ENCODE measurements at regions not wholly inside any gene's neighbourhood (a gene's known extent, or its start where the extent isn't known, plus 50 kb on each side); places are given as distances from the start of the nearest gene placed in this dataset.

GRCh38 chr2:65722028-65722778 is 289.8 kb upstream of the SPRED2 start:
- no peak for DNase-seq

- DNase-seq = no peak
Observed at GRCh38 chr2:65716698-65717097, 284.3 kb upstream of the SPRED2 start.

DNA sequence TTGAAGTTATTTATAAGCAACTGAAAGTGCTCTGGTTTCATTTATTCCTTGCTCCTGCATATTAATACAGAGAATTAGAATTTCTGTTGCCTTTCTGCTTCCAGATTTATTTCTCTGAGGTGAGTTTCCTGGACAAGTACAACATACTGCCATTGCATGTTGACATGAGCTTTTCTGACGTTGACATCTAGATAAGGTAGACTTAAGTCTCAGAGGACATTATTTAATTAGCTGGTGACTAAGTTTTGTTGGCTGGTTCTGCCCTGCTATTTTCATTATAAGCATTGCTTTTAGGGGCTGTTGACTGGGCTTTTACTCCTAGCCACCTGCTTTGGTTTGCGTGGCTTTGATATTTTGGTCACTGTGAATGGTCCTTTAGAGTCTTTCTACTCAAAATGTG is 282.9 kb upstream of the SPRED2 start:
- DNase-seq = no peak

- DNase-seq = no peak
Observed at GRCh38 chr2:65714866-65715265, 282.5 kb upstream of the SPRED2 start.

- no peak for DNase-seq
Observed at GRCh38 chr2:65711863-65712262, 279.5 kb upstream of the SPRED2 start.

DNA sequence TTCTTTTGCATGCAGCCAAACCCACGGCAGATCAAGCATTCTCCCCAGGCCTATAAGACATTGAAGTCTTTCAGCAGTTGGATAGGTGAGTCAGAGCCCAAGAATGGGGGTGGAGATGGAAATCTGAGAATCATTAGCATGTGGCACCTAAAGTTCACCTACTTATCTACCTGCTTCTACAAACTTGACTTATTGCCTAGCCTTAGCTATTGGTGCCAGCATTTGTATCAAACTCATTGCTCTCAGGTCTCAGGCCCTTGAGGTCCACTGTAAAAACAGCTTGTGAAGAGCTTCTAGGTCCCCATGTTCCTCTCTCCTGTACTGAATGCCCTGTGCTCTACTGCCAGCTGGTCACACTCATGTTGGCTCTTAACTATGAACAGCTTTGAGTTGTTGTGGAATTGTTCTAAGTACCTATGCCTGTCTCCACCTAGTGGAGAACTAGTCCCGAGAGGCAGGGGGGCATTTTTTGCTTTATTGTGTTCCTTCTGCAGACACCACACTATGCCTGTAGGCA is 278.4 kb upstream of the SPRED2 start:
- no peak for DNase-seq

GRCh38 chr2:65710356-65710755 is 278.0 kb upstream of the SPRED2 start:
- DNase-seq = no peak

- no peak for DNase-seq
Observed at GRCh38 chr2:65708086-65708485, 275.7 kb upstream of the SPRED2 start.

GRCh38 chr2:65706411-65706810 is 274.0 kb upstream of the SPRED2 start:
- DNase-seq = no peak

- no peak for DNase-seq
Observed at GRCh38 chr2:65701191-65701590, 268.8 kb upstream of the SPRED2 start.

- DNase-seq = no peak
Observed at GRCh38 chr2:65700720-65701119, 268.3 kb upstream of the SPRED2 start.

DNA sequence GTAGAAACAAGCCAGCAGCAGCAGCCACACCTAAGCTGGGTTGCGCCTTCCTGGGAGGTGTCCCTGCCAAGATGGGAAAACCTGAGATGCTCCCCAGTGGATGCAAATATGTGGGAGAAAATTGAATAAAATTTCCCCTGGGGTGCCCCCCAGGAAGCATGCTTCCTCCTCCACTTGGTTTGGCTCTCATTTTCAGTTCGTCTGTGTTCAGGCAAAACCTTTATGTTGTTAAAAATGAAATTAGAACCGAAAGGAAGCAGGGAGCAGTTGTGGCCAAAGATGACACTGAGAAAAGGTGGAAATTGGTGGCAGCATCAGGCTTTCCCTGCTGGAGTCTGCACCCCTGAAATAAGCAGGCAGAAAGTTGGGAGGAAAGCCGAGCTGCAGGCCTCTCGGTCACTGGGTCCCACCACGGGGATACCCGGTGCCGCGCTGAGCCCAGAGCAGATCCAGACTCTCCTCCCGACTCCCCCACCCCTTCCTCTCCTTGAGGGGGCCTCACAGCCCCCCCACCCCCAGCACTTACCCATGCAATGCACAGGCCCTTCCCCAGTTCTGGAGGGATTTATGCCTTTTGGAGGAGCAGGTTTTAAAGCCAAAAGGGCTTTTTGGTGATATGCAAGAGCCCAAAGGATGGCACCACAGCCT is 267.7 kb upstream of the SPRED2 start:
- DNase-seq = no peak

GRCh38 chr2:65691816-65692215 is 259.4 kb upstream of the SPRED2 start:
- no peak for DNase-seq

- DNase-seq = no peak
Observed at GRCh38 chr2:65688141-65688886, 255.9 kb upstream of the SPRED2 start.

DNA sequence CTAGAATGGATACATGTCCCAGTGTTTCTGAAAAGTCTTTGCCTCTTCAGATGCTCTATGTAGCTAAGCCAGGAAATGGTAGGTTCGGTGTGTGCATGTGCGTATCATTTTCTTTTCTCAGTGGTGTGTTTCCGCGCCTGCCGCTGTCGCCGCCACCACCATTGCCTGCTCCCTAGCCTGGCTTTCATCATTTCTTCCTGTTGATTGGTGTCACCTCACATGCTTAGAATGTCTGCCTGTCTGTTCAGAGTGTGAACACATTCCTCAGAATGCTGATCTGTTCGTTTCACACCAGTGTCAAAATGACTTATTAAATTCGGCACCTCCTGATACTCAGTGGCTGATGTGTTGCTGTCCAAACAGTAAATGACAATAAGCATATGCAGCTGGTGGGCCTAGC is 255.2 kb upstream of the SPRED2 start:
- DNase-seq = no peak

DNA sequence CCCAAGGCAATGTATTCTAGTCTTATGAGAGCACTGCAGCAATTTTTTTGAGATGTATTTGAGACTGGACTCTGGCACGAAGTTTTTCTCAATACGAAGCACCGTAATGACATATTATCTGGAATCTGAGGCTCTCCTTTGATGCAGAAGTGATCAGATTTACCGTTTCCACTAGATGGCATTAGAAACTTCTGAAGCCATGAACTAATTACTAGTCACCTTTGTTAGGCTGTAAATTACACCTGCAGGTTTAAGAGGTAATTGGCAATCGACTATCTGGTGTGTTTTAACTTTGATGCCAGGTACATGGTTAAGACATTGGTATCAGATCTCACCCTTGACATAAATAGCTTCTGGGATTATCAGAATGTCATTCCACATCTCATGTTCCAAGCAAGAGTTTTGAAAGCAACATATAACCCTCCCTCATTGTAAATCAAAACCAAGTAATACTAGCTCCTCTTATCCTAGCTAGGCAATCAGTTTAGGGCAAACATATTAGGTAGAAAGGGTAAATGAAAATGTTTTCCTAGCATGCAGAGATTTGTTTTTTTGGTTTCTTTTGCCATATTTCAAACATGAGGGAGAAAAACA is 254.6 kb upstream of the SPRED2 start:
- DNase-seq = no peak

- DNase-seq = no peak
Observed at GRCh38 chr2:65681503-65681902, 249.1 kb upstream of the SPRED2 start.

DNA sequence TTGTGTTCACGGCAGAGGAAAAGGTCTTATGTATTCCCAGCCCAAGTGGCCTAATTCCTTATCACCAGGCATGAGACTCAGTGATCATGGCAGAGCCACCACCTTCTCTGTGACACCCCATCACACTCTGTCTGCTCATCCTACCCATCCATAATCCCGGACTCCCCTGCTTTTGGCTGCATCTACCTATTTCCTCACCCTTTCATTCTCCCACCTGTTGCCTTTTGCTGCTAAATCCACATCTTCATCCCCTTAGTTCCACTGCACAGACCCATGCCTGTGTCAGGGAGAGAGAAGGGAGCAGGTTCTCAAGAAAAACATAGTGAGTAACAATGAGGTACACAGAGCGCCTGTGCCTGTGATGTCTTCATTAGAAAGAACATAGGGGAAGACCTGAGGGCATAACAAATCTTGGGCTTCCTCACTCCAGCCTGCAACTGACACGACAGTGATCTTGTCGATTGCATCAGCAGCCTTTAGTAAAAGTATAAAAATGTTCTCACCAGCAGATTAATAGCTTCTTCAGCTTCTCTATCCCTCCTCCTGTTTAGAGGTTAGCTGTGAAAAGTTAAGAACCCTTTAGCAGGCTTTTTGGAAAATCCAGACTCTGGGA is 246.5 kb upstream of the SPRED2 start:
- no peak for DNase-seq

DNA sequence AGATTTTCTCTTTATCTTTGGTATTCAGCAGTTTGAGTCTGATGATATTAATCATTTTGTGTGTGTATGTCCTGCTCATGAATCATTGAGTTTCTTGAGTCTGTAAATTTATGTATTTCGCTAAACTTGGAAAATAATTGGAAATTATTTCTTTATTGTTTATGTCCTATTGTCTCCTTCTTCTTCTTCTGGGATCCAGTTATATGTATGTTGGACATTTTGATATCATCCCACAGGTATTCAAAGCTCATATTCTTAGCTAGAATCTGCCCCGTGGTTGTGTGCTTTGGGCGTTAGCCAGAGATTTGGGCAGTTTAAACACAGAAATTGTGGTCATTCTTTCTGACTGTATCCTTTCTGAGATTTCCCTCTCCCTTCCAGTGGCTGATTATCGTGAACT is 243.0 kb upstream of the SPRED2 start:
- no peak for DNase-seq

DNA sequence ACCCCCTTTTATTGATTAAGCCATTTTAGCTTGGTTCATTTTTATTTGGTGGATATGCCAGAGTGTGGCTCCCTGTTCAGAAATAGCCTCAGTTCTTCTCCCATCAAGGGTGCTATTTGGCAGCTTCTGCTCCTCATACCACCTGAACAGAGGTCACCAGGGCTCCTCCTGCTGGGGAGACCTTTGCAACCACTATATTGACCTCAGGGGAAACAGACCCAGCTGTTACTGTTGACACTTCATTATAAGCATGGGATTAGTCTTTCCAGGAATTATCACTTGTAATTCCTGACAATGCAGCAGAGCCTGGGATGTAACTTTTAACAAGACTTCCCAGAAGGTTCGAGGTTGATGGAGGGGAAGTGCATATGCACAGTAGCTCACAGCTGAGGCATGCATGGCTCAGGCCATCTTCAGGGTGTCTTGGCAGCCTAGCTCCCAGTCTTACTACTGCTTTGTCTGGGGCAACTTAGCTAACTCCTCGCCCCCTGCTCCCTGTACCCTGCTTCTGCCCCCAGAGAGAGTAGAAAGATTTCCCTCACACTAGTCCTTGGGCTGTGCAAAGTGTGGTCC is 239.4 kb upstream of the SPRED2 start:
- no peak for DNase-seq

DNA sequence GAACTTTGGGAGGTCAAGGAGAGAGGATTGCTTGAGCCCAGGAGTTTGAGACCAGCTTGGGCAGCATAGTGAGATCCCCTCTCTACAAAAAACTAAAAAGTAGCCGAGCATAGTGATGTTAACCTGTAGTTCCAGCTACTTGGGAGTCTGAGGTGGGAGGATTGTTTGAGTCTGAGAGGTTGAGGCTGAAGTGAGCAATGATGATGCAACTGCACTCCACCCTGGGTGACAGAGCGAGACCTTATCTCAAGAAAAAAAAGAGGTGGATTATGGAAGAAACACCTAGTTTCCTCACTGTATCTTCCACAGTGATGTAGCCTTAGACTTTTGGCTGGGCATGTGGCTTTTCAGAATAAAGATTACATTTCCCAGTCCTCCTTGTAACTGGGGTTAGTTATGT is 237.2 kb upstream of the SPRED2 start:
- DNase-seq = no peak

DNA sequence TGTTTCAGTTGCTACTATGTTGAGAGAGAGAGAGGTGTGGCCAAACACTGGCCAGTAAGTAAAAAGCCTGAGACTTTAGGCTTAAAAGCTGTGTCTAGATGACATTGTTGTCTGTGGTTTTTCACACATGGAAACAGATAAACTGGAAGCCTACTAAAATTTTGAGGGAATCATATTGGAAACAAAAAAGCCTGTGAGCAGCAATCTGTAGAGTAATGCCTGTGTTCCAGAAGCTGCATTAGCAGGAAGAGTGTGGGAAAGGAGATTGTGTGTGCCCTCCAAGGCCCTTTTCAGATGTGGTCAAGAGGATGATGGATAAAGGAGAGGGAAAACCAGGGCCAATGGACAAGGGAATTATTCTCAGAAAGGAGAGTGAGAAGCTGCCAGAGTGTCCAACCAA is 236.3 kb upstream of the SPRED2 start:
- no peak for DNase-seq

All from activated CD8-positive, alpha-beta memory T cell treated with anti-CD3 and anti-CD28 coated beads, Interleukin-2, amount 50 U/mL, for 48 hours (primary cell).